ENCODE measurements at regions not wholly inside any gene's neighbourhood (a gene's known extent, or its start where the extent isn't known, plus 50 kb on each side); places are given as distances from the start of the nearest gene placed in this dataset.

GRCh38 chr4:133996431-133997121 lies 205.0 kb downstream of the PABPC4L start:
- intact Hi-C loops (cut with DNase I; ENCODE audit: low total_unique reads) = no loop called here
- H3K27me3 ChIP-seq = no peaks in the 10 kb centered on the region
- H3K36me3 ChIP-seq = no peaks in the 10 kb centered on the region
- DNase-seq = no peak
- no peaks in the 10 kb centered on the region for H3K9me3 ChIP-seq
- H3K4me1 ChIP-seq = no peaks in the 10 kb centered on the region
- H3K4me3 ChIP-seq = no peak overlapping the region
- TF ChIP-seq, protein P1, sequence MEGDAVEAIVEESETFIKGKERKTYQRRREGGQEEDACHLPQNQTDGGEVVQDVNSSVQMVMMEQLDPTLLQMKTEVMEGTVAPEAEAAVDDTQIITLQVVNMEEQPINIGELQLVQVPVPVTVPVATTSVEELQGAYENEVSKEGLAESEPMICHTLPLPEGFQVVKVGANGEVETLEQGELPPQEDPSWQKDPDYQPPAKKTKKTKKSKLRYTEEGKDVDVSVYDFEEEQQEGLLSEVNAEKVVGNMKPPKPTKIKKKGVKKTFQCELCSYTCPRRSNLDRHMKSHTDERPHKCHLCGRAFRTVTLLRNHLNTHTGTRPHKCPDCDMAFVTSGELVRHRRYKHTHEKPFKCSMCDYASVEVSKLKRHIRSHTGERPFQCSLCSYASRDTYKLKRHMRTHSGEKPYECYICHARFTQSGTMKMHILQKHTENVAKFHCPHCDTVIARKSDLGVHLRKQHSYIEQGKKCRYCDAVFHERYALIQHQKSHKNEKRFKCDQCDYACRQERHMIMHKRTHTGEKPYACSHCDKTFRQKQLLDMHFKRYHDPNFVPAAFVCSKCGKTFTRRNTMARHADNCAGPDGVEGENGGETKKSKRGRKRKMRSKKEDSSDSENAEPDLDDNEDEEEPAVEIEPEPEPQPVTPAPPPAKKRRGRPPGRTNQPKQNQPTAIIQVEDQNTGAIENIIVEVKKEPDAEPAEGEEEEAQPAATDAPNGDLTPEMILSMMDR (IDR thresholded peaks at IDR 0.05) = no peak
- no peak for TF ChIP-seq POLR2A (IDR thresholded peaks at IDR 0.05)
- no peak overlapping the region for H3K27ac ChIP-seq

- no peaks in the 10 kb centered on the region for H3K36me3 ChIP-seq
- H3K4me1 ChIP-seq = no peaks in the 10 kb centered on the region
- intact Hi-C loops (cut with DNase I; ENCODE audit: low total_unique reads) = no loop called here
- H3K4me3 ChIP-seq = no peak overlapping the region
- no peak overlapping the region for H3K27ac ChIP-seq
- H3K27me3 ChIP-seq = no peaks in the 10 kb centered on the region
- DNase-seq = no peak
- H3K9me3 ChIP-seq = no peaks in the 10 kb centered on the region
- TF ChIP-seq, protein P1 (IDR thresholded peaks at IDR 0.05) = no peak
- TF ChIP-seq POLR2A (IDR thresholded peaks at IDR 0.05) = no peak
Measured at GRCh38 chr4:133995243-133995960, 206.2 kb downstream of the PABPC4L start.

GRCh38 chr4:133982533-133983224 lies 218.9 kb downstream of the PABPC4L start:
- TF ChIP-seq POLR2A (IDR thresholded peaks at IDR 0.05) = no peak
- TF ChIP-seq, protein P1 (IDR thresholded peaks at IDR 0.05) = no peak
- no peaks in the 10 kb centered on the region for H3K9me3 ChIP-seq
- H3K4me1 ChIP-seq = no peaks in the 10 kb centered on the region
- H3K36me3 ChIP-seq = no peaks in the 10 kb centered on the region
- no peak for DNase-seq
- no peak overlapping the region for H3K27ac ChIP-seq
- intact Hi-C loops (cut with DNase I; ENCODE audit: low total_unique reads) = no loop called here
- no peaks in the 10 kb centered on the region for H3K27me3 ChIP-seq
- no peak overlapping the region for H3K4me3 ChIP-seq

DNA sequence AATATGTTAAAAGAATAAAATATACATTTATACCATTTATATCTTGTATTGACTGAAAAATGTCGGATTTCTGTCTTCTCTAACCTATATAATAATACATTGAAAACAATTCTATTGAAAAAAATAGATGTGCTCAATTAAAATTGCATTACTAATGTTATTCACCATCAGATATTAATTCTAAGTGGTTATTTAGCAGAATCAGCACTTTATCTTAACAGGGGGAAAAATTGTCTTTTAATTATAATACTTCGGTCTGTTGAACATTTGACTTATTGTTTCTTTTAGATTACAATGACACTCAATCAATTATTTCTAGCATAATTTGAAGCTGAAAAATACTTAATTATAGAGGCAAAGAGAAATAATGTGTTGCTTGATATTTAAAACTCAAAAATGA lies 220.3 kb downstream of the PABPC4L start:
- intact Hi-C loops (cut with DNase I; ENCODE audit: low total_unique reads) = no loop called here
- DNase-seq = no peak
- H3K9me3 ChIP-seq = no peaks in the 10 kb centered on the region
- TF ChIP-seq, protein P1 (IDR thresholded peaks at IDR 0.05) = no peak
- TF ChIP-seq POLR2A (IDR thresholded peaks at IDR 0.05) = no peak
- H3K4me3 ChIP-seq = no peak overlapping the region
- H3K27ac ChIP-seq = no peak overlapping the region
- H3K36me3 ChIP-seq = no peaks in the 10 kb centered on the region
- no peaks in the 10 kb centered on the region for H3K27me3 ChIP-seq
- no peaks in the 10 kb centered on the region for H3K4me1 ChIP-seq

DNA sequence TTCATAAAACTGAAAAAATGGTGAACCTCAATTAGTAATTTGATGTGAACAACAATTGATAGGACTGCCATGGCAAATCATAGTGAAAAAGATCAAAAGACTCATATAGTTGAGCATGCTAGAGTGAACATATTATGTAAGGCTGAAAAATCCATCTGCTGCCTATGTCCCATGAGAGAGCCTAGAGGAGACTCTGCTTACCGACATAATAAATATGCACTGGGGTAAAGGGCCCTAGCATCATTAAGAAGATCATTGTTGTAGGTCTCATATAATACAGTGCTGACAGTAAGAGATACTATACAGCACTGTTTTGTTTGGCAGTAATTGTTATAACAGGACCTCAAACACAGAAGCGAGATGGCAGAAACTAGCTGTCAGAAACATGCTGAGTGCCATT lies 229.0 kb downstream of the PABPC4L start:
- H3K4me1 ChIP-seq = no peaks in the 10 kb centered on the region
- no peaks in the 10 kb centered on the region for H3K9me3 ChIP-seq
- H3K4me3 ChIP-seq = no peak overlapping the region
- intact Hi-C loops (cut with DNase I; ENCODE audit: low total_unique reads) = no loop called here
- no peaks in the 10 kb centered on the region for H3K36me3 ChIP-seq
- no peak for TF ChIP-seq POLR2A (IDR thresholded peaks at IDR 0.05)
- TF ChIP-seq, protein P1 (IDR thresholded peaks at IDR 0.05) = no peak
- no peaks in the 10 kb centered on the region for H3K27me3 ChIP-seq
- no peak overlapping the region for H3K27ac ChIP-seq
- no peak for DNase-seq

Measured in uterus (tissue), 3 donors.